Hematopoietic multipotent progenitor cell treated with erythropoietin and hydrocortisone succinate and interleukin-3 and kit ligand, for 6 days (in vitro differentiated cells): ENCODE measurements at regions not wholly inside any gene's neighbourhood (a gene's known extent, or its start where the extent isn't known, plus 50 kb on each side); places are given as distances from the start of the nearest gene placed in this dataset.
A peak's percentile ranks its signal among the peaks of the same experiment; 100 is the strongest.

Source experiments
- DNase-seq: peaks from one replicate; pipeline ENCODE4 v3.0.0-alpha.2; 2015

GRCh38 chr5:56617998-56618397 lies 197.4 kb upstream of the MAP3K1 start:
- DNase-seq, result no peak

DNA sequence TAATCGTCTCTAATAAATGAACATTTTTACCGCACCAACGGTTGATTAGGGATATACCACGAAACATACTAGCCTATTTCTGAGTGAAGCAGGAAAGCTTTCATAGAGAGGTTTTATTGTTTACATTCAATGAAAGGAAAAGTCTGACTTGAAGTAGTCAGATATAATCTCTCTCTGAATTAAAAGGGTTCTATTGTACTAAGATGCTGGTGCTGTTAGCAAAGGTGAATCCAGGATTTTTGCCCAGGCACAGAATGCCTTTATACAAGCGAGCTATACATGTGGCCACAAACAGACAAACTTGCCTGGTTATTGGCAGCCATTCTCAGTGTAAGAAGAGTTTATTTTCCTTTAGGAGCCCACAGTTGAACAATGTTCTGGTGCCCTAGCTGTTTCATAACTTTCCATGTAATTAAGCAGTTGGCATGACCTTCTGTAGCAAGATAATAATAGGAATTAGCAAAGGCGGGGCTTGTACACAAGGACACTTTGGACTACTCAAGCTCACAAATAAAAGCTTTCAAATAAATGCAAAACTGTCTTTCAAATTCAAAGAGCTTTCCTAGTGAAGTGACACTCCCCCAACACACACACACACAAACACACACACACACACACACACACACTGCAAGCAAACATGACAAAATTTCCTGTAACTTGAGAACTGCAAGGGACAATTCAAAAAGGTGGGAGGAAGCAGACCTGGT lies 198.7 kb upstream of the MAP3K1 start:
- no peak for DNase-seq

- DNase-seq, result no peak
Observed at GRCh38 chr5:56615361-56616153, 199.8 kb upstream of the MAP3K1 start.

DNA sequence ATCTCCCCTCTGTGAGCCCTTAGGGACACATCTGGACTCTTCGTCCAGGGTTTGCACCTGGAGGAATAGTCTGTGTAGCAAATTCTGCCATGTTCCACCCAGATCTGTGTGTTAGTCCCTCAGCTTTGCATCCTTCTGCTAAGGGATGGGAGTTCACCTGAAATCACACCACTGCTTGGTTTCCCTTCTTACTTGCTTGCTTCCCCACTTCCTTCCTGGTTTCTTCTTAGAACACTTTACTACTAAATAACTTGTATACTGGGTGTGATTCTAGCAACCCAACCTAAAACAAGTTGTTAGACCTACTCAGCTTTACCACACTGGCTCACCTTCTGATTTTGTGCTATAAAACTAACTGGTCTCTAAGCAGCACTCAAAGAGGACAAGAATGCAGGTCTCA lies 202.6 kb upstream of the MAP3K1 start:
- DNase-seq, result no peak

DNA sequence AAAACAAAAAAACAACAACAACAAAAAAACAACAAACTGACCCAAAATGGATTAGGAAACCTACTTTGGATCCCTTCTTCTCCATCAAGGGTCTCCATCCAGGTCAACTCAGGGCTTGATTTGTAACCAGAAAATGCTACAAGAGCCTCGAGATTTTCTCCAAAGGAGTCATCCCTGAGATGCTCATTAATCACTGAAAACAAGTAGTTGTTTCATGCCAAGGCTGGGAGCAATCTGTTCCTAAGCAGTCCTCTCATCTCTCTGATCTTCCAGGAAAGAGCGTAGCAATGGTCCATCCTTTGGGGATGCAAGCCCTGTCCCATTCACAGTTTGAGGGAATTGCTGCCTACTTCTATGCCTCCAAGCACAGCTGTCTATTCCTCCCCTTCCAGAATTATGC lies 203.0 kb upstream of the MAP3K1 start:
- DNase-seq, result no peak

DNA sequence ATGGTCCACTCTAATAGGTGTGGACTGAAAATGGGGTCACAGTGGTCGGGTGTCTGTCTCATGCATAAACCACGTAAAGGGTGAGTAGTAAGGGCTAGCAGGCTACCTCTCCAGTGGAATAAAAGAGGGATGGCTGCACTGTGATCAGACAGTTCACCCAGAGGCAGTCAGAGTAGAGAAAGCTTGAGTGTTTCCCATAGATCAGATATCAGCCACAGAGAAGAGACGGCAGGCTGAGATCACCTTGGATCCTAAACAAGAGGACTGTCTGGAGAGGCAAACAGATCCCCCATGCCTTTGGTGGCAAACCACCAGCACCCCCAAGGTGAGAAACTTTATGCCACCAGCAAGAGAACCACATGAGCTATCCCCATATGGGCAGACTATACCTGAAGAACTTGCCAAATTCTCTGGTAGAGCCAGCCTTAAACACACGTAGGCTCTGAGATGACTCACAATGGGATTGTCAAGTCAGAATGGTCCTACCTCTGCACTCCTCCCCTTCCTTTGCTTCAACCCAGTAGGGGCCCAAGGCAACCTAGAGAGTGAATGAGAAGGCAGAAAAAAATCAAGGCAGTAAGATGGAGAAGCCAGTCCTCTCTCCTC lies 205.2 kb upstream of the MAP3K1 start:
- no peak for DNase-seq

- DNase-seq, result peak; percentile 84
Observed at GRCh38 chr5:56608217-56608925, 207.0 kb upstream of the MAP3K1 start.

DNA sequence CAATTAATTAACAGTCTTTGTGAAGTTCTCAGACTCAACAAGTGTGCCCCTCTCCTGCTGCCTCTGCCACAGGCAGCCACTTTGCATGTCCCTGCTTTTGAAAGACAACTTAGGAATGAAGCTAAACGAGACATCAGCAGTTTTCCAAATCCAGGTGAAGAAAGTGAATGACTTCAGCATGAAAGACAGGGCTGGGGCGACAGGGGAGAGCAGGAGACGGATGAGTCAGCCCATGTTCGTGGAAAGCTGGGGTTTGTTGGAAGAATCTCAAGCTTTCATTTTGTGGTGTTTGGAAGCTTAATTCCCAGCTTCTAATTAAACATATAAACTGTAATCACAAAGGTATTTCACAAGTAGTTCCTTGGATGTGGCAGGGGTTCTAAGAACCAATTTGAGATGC lies 207.8 kb upstream of the MAP3K1 start:
- DNase-seq, result no peak

- no peak for DNase-seq
Observed at GRCh38 chr5:56607074-56607473, 208.3 kb upstream of the MAP3K1 start.

GRCh38 chr5:56606192-56606591 lies 209.2 kb upstream of the MAP3K1 start:
- DNase-seq, result no peak

DNA sequence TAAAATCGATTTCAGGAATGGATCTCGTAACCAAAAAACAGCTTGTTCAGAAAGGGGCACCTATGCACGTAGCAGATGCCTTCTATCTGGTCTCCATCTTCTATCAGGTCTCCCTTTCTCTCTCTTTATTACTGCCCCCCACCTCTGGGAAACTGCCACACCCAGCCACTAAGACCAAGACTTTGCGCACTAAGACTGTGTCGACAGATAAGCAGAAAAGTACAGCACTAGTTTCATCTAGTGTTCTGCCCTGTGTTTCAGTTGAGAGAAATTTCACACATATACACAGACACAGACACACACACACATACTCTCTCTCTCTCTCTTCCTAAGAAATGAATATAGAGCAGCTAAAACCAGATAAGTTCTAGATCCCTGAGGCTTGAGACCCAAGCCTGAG lies 210.1 kb upstream of the MAP3K1 start:
- peak; percentile 75 for DNase-seq

GRCh38 chr5:56601641-56602071 lies 213.7 kb upstream of the MAP3K1 start:
- DNase-seq, result no peak

DNA sequence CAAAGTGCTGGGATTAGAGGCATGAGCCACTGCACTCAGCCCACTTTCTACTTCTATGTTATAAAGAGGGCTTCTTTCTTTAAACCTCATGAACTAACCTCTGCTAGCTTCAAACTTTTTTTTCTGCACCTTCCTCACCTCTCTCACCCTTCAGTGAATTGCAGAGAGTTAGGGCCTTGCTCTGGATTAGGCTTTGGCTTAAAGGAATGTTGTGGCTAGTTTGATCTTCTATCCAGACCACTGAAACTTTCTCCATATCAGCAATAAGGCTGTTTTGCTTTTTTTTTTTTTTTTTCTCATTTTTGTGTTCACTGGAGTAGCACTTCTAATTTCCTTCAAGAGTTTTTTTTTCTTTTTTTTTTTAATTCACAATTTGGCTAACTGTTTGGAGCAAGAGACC lies 216.4 kb upstream of the MAP3K1 start:
- no peak for DNase-seq

DNA sequence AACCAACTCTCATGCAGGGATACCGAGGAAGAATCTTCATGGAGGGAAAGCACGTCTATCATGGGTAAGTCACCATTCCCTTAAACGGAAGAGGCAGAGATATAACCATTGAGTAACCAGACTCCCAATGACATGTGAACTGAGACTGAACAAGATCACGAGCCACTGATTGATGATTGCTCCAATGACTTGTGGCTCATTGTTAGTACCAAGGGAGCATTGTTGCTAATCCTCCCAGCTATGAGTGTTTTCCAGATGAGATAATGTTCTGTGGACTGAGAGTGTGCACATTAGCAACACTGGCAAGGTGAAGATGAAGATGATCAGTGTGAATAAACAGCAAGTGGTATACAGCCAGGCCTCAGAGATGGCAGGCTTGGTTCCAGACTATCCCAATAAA lies 219.2 kb upstream of the MAP3K1 start:
- DNase-seq, result no peak

GRCh38 chr5:56595566-56595965 lies 219.8 kb upstream of the MAP3K1 start:
- no peak for DNase-seq

- DNase-seq, result no peak
Observed at GRCh38 chr5:56594792-56595191, 220.6 kb upstream of the MAP3K1 start.

GRCh38 chr5:56591081-56591480 lies 224.3 kb upstream of the MAP3K1 start:
- no peak for DNase-seq

GRCh38 chr5:56589481-56589860 lies 225.9 kb upstream of the MAP3K1 start:
- DNase-seq, result no peak

DNA sequence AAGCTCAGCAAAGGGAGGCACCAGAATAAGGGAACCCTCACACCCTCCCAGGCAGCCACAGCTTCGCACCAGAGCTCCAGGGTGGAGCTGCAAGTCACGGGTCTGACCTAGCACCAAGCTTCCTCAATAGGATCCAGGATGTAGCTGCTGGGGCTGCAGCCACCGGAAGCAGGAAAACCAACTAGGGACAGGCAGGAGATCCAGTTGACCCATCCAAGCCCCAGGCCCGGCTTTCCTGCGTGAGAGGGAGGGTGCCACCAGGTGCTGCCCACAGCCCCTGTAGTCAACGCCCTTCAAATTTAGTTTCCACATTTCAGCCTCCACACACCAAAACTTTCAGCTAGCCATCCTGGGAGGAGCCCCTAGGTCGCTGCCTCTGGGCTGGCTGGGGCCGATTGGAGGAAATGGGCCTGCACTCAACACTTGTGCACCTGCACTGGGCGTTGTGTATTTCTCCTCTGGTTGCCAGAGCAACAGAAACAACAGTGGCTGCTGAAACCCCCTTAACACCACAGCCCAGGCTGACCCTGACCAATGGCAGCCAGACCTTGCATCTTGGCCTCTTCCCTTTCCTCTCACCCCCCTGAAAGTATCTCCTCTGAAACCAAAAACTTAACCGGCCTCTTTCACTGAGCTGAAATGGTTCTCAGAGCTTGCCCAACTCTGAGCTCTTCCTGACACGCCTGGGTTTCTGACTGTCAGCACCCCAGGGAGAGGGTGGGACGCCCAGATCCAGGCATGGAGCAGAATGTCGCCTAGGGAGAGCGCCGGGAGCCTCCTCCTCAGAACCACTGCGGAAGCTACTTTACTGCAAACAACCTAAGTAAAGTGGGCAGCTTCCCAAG lies 226.5 kb upstream of the MAP3K1 start:
- peak; percentile 12 for DNase-seq

- no peak for DNase-seq
Observed at GRCh38 chr5:56588131-56588487, 227.2 kb upstream of the MAP3K1 start.

DNA sequence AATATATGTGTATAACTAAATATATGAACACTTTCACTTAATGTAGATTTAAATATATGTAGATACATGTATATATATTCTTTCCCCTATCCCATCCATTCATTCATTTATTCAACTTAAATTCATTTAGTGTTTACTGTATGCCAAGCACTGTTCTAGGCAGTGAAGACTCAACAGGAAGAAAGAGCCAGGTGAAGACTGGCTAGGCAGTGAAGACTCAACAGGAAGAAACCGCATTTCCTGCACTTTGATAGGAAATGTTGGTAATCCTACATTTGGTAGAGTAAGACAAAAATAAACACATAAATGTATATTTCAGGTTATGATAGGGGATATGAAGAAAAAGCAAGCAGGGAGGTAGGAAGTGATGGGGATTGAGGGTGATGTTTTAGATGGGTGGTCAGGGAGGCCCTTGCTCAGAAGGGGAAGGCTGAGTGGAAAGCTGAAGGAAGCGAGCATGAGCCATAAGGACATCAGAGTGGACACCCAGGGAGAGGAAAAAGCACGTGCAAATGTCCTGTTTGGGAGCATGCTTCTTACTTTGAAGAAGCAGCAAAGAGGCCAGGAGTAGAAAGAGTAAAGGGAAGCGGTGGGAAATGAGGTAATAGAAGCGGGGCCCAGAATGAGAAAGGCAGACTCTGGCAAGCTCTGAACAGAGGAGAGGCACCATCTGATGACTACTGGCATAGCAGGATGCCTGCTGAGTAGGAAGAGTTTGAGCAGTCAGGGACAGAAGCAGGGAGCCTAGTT lies 227.8 kb upstream of the MAP3K1 start:
- no peak for DNase-seq
